ENCODE measurements at regions not wholly inside any gene's neighbourhood (a gene's known extent, or its start where the extent isn't known, plus 50 kb on each side); places are given as distances from the start of the nearest gene placed in this dataset.

- peaks cover 10% of the 10 kb centered on the region for H3K9me3 Mint-ChIP-seq
- no peak overlapping the region for H3K4me3 Mint-ChIP-seq
- no peaks in the 10 kb centered on the region for H3K4me1 Mint-ChIP-seq
- H3K27ac Mint-ChIP-seq = no peak overlapping the region
- ATAC-seq (no peak), DNase-seq (ENCODE audit: low spot score in 2 of 2) (no peak)
- no peaks in the 10 kb centered on the region for H3K36me3 Mint-ChIP-seq
Observed at GRCh38 chr3:144189044-144189443, 217.4 kb downstream of the DIPK2A start.

- H3K36me3 Mint-ChIP-seq = no peaks in the 10 kb centered on the region
- H3K4me1 Mint-ChIP-seq = no peaks in the 10 kb centered on the region
- H3K4me3 Mint-ChIP-seq = no peak overlapping the region
- ATAC-seq (no peak), DNase-seq (ENCODE audit: low spot score in 2 of 2) (no peak)
- H3K9me3 Mint-ChIP-seq = peaks cover 21% of the 10 kb centered on the region
- H3K27ac Mint-ChIP-seq = no peak overlapping the region
Observed at GRCh38 chr3:144197116-144197515, 225.5 kb downstream of the DIPK2A start.

GRCh38 chr3:144197582-144197981 lies 226.0 kb downstream of the DIPK2A start:
- ATAC-seq = no peak
- no peak for DNase-seq (ENCODE audit: low spot score in 2 of 2)
- Mint-ChIP-seq H3K36me3 (no peaks in the 10 kb centered on the region), H3K4me1 (no peaks in the 10 kb centered on the region), H3K27ac (no peak overlapping the region), H3K9me3 (peaks cover 21% of the 10 kb centered on the region), H3K4me3 (no peak overlapping the region)

DNA sequence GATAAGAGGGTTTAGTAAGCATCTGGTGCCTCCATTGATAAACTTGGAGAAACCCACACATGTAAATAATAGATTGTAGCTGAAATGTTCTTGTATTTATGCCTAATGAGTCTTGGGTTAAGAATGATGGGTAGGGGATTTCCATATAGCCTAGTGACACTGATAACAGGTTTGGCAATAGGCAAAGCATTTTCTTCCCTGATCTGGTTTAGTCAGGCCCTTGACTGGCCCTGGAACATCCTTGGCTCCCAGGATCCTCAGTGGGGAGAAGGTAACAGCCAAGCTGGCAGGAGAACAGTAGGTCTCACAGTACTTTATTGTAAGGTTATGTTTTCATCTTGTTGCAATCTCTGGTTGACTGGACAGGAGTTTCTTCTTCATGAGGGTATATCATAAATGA lies 228.4 kb downstream of the DIPK2A start:
- Mint-ChIP-seq H3K36me3 (no peaks in the 10 kb centered on the region), H3K4me3 (no peak overlapping the region), H3K27ac (no peak overlapping the region), H3K9me3 (peaks cover 15% of the 10 kb centered on the region), H3K4me1 (no peaks in the 10 kb centered on the region)
- ATAC-seq (no peak), DNase-seq (ENCODE audit: low spot score in 2 of 2) (no peak)

- Mint-ChIP-seq H3K4me3 (no peak overlapping the region), H3K4me1 (no peaks in the 10 kb centered on the region), H3K36me3 (no peaks in the 10 kb centered on the region), H3K9me3 (peaks cover 13% of the 10 kb centered on the region), H3K27ac (no peak overlapping the region)
- DNase-seq (ENCODE audit: low spot score in 2 of 2) (no peak), ATAC-seq (no peak)
Observed at GRCh38 chr3:144200466-144200865, 228.8 kb downstream of the DIPK2A start.

GRCh38 chr3:144221761-144222160 lies 250.1 kb downstream of the DIPK2A start:
- Mint-ChIP-seq H3K4me1 (no peaks in the 10 kb centered on the region), H3K27ac (no peak overlapping the region), H3K4me3 (no peak overlapping the region), H3K9me3 (peaks cover 9% of the 10 kb centered on the region), H3K36me3 (no peaks in the 10 kb centered on the region)
- DNase-seq (ENCODE audit: low spot score in 2 of 2) (no peak), ATAC-seq (no peak)

GRCh38 chr3:144229330-144229729 lies 257.7 kb downstream of the DIPK2A start:
- Mint-ChIP-seq H3K36me3 (no peaks in the 10 kb centered on the region), H3K4me3 (no peak overlapping the region), H3K9me3 (no peaks in the 10 kb centered on the region), H3K27ac (no peak overlapping the region), H3K4me1 (no peaks in the 10 kb centered on the region)
- ATAC-seq (no peak), DNase-seq (ENCODE audit: low spot score in 2 of 2) (no peak)

DNA sequence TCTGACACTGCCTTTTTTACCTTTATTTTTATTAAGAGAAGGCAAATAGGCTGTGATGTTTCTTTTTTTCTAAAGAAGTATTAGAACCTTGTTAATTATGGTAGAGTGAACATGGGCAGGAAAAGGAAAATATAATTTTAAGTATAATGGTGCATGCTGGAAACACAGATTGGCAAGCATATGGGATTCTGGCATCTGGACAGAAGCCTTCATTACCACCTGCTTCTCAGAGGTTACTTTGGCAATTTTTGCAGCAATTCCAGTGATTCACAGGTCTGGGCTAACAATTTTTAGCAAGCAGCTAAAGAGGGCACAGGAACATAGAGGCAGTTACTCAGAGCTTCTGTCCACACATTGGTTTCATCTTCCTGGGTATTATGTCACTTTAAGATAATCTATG lies 258.3 kb downstream of the DIPK2A start:
- Mint-ChIP-seq H3K4me3 (no peak overlapping the region), H3K36me3 (no peaks in the 10 kb centered on the region), H3K9me3 (no peaks in the 10 kb centered on the region), H3K27ac (no peak overlapping the region), H3K4me1 (no peaks in the 10 kb centered on the region)
- DNase-seq (ENCODE audit: low spot score in 2 of 2) (no peak), ATAC-seq (no peak)

DNA sequence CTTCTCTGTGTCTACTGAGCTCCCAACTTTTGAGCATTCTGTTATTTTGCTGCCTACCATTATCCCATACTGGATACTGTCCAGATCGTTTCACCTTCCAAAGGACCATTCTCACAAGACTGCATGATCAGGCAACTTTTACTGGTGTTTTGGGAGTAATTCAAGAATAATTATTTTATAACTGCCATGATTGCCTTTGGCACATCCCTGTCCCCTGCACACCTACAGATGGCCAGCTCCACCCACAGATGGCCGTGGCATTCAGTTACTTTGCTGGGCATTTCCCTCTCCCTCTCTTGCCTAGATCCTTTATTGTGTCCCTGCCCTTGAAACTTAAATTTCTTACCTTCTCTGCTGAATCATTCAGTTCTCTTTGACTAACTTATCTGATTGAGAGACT lies 263.9 kb downstream of the DIPK2A start:
- Mint-ChIP-seq H3K4me1 (no peaks in the 10 kb centered on the region), H3K4me3 (no peak overlapping the region), H3K9me3 (no peaks in the 10 kb centered on the region), H3K36me3 (no peaks in the 10 kb centered on the region), H3K27ac (no peak overlapping the region)
- ATAC-seq (no peak), DNase-seq (ENCODE audit: low spot score in 2 of 2) (no peak)

- Mint-ChIP-seq H3K4me3 (no peak overlapping the region), H3K36me3 (no peaks in the 10 kb centered on the region), H3K27ac (no peak overlapping the region), H3K4me1 (no peaks in the 10 kb centered on the region), H3K9me3 (no peaks in the 10 kb centered on the region)
- no peak for DNase-seq (ENCODE audit: low spot score in 2 of 2)
- no peak for ATAC-seq
Observed at GRCh38 chr3:144237351-144237750, 265.7 kb downstream of the DIPK2A start.

GRCh38 chr3:144241404-144241803 lies 269.8 kb downstream of the DIPK2A start:
- no peak for ATAC-seq
- Mint-ChIP-seq H3K36me3 (no peaks in the 10 kb centered on the region), H3K27ac (no peak overlapping the region), H3K9me3 (no peaks in the 10 kb centered on the region), H3K4me3 (no peak overlapping the region), H3K4me1 (no peaks in the 10 kb centered on the region)
- no peak for DNase-seq (ENCODE audit: low spot score in 2 of 2)

- Mint-ChIP-seq H3K9me3 (no peaks in the 10 kb centered on the region), H3K36me3 (no peaks in the 10 kb centered on the region), H3K27ac (no peak overlapping the region), H3K4me1 (no peaks in the 10 kb centered on the region), H3K4me3 (no peak overlapping the region)
- no peak for ATAC-seq
- no peak for DNase-seq (ENCODE audit: low spot score in 2 of 2)
Observed at GRCh38 chr3:144242747-144243146, 271.1 kb downstream of the DIPK2A start.

DNA sequence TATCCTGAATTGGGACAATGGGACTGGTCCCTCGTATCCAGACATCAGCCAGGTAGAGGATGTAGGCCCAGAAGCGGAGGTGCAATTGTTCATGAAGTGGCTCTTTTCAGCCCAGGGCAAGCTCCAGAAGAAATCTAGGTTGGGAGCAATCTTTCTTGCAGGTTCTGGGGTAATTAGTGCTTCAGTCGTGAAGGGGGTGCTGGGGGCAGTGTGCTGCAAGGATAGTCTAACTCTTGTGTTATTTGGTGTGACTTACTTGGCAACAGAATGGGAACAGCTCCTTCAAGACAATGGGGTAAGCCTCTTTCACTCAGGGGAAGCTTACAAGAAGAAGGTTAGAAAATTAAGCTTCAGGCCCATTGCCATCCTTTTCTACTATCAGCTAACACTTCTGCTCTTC lies 273.0 kb downstream of the DIPK2A start:
- ATAC-seq = no peak

GRCh38 chr3:144252896-144253295 lies 281.3 kb downstream of the DIPK2A start:
- no peak for ATAC-seq
- Mint-ChIP-seq H3K9me3 (peaks cover 7% of the 10 kb centered on the region), H3K27ac (no peak overlapping the region), H3K36me3 (no peaks in the 10 kb centered on the region), H3K4me3 (no peak overlapping the region), H3K4me1 (no peaks in the 10 kb centered on the region)
- no peak for DNase-seq (ENCODE audit: low spot score in 2 of 2)

More for the DNA sequence above, 273.0 kb downstream of the DIPK2A start:
- no peaks in the 10 kb centered on the region for H3K36me3 Mint-ChIP-seq
- DNase-seq (ENCODE audit: low spot score in 2 of 2) = no peak
- no peaks in the 10 kb centered on the region for H3K4me1 Mint-ChIP-seq
- peaks cover 4% of the 10 kb centered on the region for H3K9me3 Mint-ChIP-seq
- no peak overlapping the region for H3K27ac Mint-ChIP-seq
- H3K4me3 Mint-ChIP-seq = no peak overlapping the region

DNA sequence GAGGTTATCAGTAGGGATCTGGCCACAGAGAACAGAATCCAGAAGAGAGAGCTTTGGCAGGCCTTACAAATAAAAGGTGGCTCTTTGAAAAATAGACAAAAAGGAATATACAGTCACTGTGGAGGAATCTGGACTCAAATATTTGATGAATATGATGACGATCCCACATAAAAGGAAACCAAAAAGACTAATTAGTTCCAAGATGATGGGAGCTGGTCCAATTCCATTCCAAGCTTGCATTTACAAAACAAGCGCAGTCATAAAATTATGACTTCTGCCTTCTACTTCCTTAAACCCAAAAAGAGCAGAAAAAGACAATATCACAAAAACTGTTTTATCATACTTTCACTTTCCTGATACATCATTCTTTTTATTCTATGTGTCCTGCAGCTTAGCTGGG lies 285.8 kb downstream of the DIPK2A start:
- H3K36me3 Mint-ChIP-seq = no peaks in the 10 kb centered on the region
- H3K4me3 Mint-ChIP-seq = no peak overlapping the region
- H3K27ac Mint-ChIP-seq = no peak overlapping the region
- no peaks in the 10 kb centered on the region for H3K4me1 Mint-ChIP-seq
- ATAC-seq (no peak), DNase-seq (ENCODE audit: low spot score in 2 of 2) (no peak)
- H3K9me3 Mint-ChIP-seq = peaks cover 5% of the 10 kb centered on the region

DNA sequence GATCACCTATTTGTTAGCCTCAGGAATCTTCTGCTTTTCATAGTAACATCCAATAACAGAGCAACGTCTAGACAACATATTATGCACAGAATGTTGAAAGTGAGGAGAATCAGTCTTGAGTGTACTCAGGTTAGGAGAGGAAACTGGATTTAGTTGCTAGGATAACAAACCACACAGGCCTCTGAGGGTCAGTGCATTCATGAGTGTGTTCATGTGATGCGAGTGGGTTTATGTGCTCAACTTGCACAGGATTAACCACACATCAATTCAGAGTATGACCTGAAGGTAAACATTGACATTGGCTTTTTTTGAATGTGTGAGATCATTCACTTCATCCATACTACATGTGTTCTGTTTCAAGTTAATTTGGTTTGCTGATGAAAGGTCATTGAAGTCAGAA lies 287.6 kb downstream of the DIPK2A start:
- DNase-seq (ENCODE audit: low spot score in 2 of 2) = no peak

GRCh38 chr3:144263706-144264105 lies 292.1 kb downstream of the DIPK2A start:
- DNase-seq (ENCODE audit: low spot score in 2 of 2) (no peak), ATAC-seq (no peak)
- no peak overlapping the region for H3K27ac Mint-ChIP-seq
- H3K36me3 Mint-ChIP-seq = no peaks in the 10 kb centered on the region
- H3K9me3 Mint-ChIP-seq = peaks cover 5% of the 10 kb centered on the region
- H3K4me3 Mint-ChIP-seq = no peak overlapping the region
- no peaks in the 10 kb centered on the region for H3K4me1 Mint-ChIP-seq

More for the DNA sequence above, 287.6 kb downstream of the DIPK2A start:
- Mint-ChIP-seq H3K36me3 (no peaks in the 10 kb centered on the region), H3K27ac (no peak overlapping the region), H3K4me3 (no peak overlapping the region), H3K9me3 (peaks cover 5% of the 10 kb centered on the region), H3K4me1 (no peaks in the 10 kb centered on the region)
- ATAC-seq = no peak

Data from stimulated activated effector memory CD8-positive, alpha-beta T cell treated with anti-CD3 and anti-CD28 coated beads, Interleukin-12 subunit alpha, Interleukin-12 subunit beta, amount 100 ng/mL, for 72 hours (primary cell).